B cell (primary cell): ENCODE measurements at regions not wholly inside any gene's neighbourhood (a gene's known extent, or its start where the extent isn't known, plus 50 kb on each side); places are given as distances from the start of the nearest gene placed in this dataset.

Source experiments
- ATAC-seq: fragments of 200-7000 bp; cut with Tn5 transposase; one replicate; pipeline ENCODE4 v1.10.0; 2021; ENCODE audit warnings: low read depth, mild to moderate bottlenecking, moderate number of reproducible peaks, moderate library complexity
- CTCF ChIA-PET: fragments of 350-600 bp; sonication (Branson Sonifier 250); formaldehyde crosslinking; loops from one replicate; lab custom pipeline; 2021; ENCODE audit warnings: antibody characterized with exemption, inconsistent platforms; lab: Charles Lee
- POLR2A ChIA-PET: fragments of 350-600 bp; sonication (Branson Sonifier 250); formaldehyde crosslinking; loops from one replicate; lab custom pipeline; 2021; ENCODE audit warnings: antibody characterized with exemption; lab: Charles Lee
- DNase-seq: peaks from one replicate; pipeline ENCODE4 v3.0.0; 2013
- H2AFZ ChIP-seq: 2 replicates; pipeline ENCODE4 v1.6.1; 2012; ENCODE audit warnings: mild to moderate bottlenecking, low read depth, low read length; ENCODE audit not compliant: insufficient read depth, poor library complexity, severe bottlenecking
- H3K27ac ChIP-seq, 2 donors: 1 replicate in 1 of 2; 2 replicates in 1 of 2; pipeline ENCODE4 v1.5.1; 2012 to 2013; ENCODE audit warnings: low read length in 2 of 2, mild to moderate bottlenecking in 2 of 2, moderate library complexity in 1 of 2
- H3K27me3 ChIP-seq, 4 experiments: fragments of 200-600 bp in 1 of 4; sonication (generic) in 1 of 4; replicated peaks in 1 of 4; 1 replicate in 2 of 4; 2 replicates in 2 of 4; pipeline versions ENCODE4 v1.6.1 to v1.7.0; 2013 to 2016; ENCODE audit warnings: low read length in 3 of 4, mild to moderate bottlenecking in 2 of 4, mixed read lengths in 1 of 4, moderate library complexity in 1 of 4; ENCODE audit not compliant: insufficient read depth in 4 of 4, control insufficient read depth in 3 of 4; ENCODE audit errors: control extremely low read depth in 1 of 4
- H3K36me3 ChIP-seq, 2 experiments: replicated peaks in 1 of 2; 1 replicate in 1 of 2; 2 replicates in 1 of 2; pipeline versions ENCODE4 v1.6.1 to v1.7.1; 2013; ENCODE audit warnings: low read length in 1 of 2; ENCODE audit not compliant: insufficient read depth in 2 of 2, control insufficient read depth in 1 of 2; ENCODE audit errors: control extremely low read depth in 1 of 2, extremely low read depth in 1 of 2
- H3K4me1 ChIP-seq, 2 donors: fragments of 200-600 bp in 1 of 2; sonication (generic) in 1 of 2; 1 replicate in 1 of 2; 2 replicates in 1 of 2; pipeline versions ENCODE4 v1.5.1 to v1.6.1; 2013 to 2017; ENCODE audit warnings: low read length in 2 of 2; ENCODE audit not compliant: control insufficient read depth in 2 of 2, insufficient read depth in 2 of 2
- H3K4me2 ChIP-seq: replicated peaks from 2 replicates; pipeline ENCODE3; 2012; ENCODE audit warnings: mild to moderate bottlenecking, low read depth, low read length; ENCODE audit not compliant: poor library complexity, severe bottlenecking
- H3K4me3 ChIP-seq, 5 experiments: fragments of 200-600 bp in 1 of 5; sonication (generic) in 1 of 5; 1 replicate in 3 of 5; 2 replicates in 2 of 5; pipeline versions ENCODE4 v1.5.1 to v1.7.0; 2011 to 2016; ENCODE audit warnings: low read length in 4 of 5, mild to moderate bottlenecking in 4 of 5, low read depth in 2 of 5, control low read depth in 1 of 5, moderate library complexity in 1 of 5; ENCODE audit not compliant: insufficient read depth in 1 of 5; ENCODE audit errors: control extremely low read depth in 1 of 5, extremely low read depth in 1 of 5
- H3K79me2 ChIP-seq: fragments of 200-600 bp; sonication (generic); one replicate; pipeline ENCODE4 v1.6.0; 2016; ENCODE audit warnings: low read length; ENCODE audit not compliant: control insufficient read depth, insufficient read depth
- H3K9ac ChIP-seq: fragments of 200-600 bp; sonication (generic); 2 replicates; pipeline ENCODE4 v1.6.1; 2017; ENCODE audit warnings: mild to moderate bottlenecking, low read length, moderate library complexity
- H3K9me3 ChIP-seq, 3 donors: one replicate each; pipeline versions ENCODE4 v1.6.1 to v1.7.1; 2013; ENCODE audit warnings: low read length in 2 of 3; ENCODE audit not compliant: control insufficient read depth in 2 of 3, insufficient read depth in 1 of 3; ENCODE audit errors: control extremely low read depth in 1 of 3
- H4K20me1 ChIP-seq: 2 replicates; pipeline ENCODE4 v1.6.0; 2012; ENCODE audit warnings: mild to moderate bottlenecking, low read length; ENCODE audit not compliant: insufficient read depth, control insufficient read depth, poor library complexity, severe bottlenecking
- H3K27ac Mint-ChIP-seq: one replicate; pipeline ENCODE4 v1.8.0; 2021; ENCODE audit warnings: mixed read lengths
- H3K27me3 Mint-ChIP-seq: one replicate; pipeline ENCODE4 v1.8.0; 2021; ENCODE audit warnings: mixed read lengths
- H3K4me1 Mint-ChIP-seq: one replicate; pipeline ENCODE4 v1.8.0; 2021; ENCODE audit warnings: mixed read lengths
- H3K4me3 Mint-ChIP-seq: one replicate; pipeline ENCODE4 v1.8.0; 2021; ENCODE audit warnings: mixed read lengths
- H3K9me3 Mint-ChIP-seq: one replicate; pipeline ENCODE4 v1.8.0; 2022; ENCODE audit warnings: mixed read lengths; ENCODE audit not compliant: insufficient read depth
- EZH2 ChIP-seq: IDR thresholded peaks from 2 replicates; pipeline ENCODE4 v1.6.1; 2012; ENCODE audit warnings: borderline replicate concordance, low read depth, mild to moderate bottlenecking, moderate library complexity, low read length; ENCODE audit not compliant: insufficient read depth, poor library complexity, severe bottlenecking
- whole genome bisulfite sequencing: methylation state at CpG from one replicate; pipeline ENCODE4 v1.1.5; 2013; ENCODE audit warnings: missing lambda C conversion rate; ENCODE audit not compliant: insufficient coverage; 5-methylcytosine and 5-hydroxymethylcytosine counted together
- intact Hi-C: fragments of 100-400 bp; cut with micrococcal nuclease; formaldehyde crosslinking; loops from one replicate; pipeline ENCODE4 v1.10.0; 2022
- TF ChIP-seq, protein P1 (sequence below): fragments of 200-600 bp; IDR thresholded peaks from one replicate; pipeline ENCODE4 v1.8.0; 2022; ENCODE audit warnings: antibody characterized with exemption, mild to moderate bottlenecking

DNA sequence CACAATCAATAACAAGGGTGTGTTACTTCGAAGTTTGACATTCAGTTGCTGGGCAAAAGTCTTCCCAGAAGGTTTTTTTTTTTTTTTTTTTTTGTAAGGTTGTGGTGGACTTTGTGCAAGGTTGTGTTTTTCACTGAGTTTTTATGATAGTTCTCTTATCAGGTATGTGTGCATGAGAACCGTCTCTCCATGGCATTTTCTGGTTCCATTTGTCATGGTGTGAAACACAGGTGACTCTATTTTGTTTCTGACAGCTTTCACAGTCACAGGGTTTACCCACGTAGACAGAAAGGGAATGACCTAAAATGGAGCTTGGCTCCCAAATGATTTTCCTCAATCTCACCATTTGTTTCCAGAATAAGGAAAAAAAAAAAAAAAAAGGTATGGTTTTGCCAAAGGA, 1377.2 kb upstream of the CADM2 start:
- intact Hi-C loops: no loop called here
- WGBS: no CpG with 5 or more reads among the region's 3 CpGs
- no peaks in the 10 kb centered on the region for H3K4me1 Mint-ChIP-seq
- Histone ChIP-seq H2AFZ (no peak overlapping the region), H3K27me3 (no peaks in the 10 kb centered on the region), H3K79me2 (no peaks in the 10 kb centered on the region), H3K4me3 (no peak overlapping the region), H4K20me1 (no peaks in the 10 kb centered on the region), H3K4me1 (no peaks in the 10 kb centered on the region), H3K36me3 (no peaks in the 10 kb centered on the region), H3K4me2 (no peak overlapping the region), H3K9ac (no peak overlapping the region), H3K27ac (no peak overlapping the region), H3K9me3 (peaks cover 0 to 4% (median 0%) of the 10 kb centered on the region in 3 donors)
- no peak overlapping the region for H3K4me3 Mint-ChIP-seq
- DNase-seq (no peak), ATAC-seq (no peak)
- TF ChIP-seq, protein P1, sequence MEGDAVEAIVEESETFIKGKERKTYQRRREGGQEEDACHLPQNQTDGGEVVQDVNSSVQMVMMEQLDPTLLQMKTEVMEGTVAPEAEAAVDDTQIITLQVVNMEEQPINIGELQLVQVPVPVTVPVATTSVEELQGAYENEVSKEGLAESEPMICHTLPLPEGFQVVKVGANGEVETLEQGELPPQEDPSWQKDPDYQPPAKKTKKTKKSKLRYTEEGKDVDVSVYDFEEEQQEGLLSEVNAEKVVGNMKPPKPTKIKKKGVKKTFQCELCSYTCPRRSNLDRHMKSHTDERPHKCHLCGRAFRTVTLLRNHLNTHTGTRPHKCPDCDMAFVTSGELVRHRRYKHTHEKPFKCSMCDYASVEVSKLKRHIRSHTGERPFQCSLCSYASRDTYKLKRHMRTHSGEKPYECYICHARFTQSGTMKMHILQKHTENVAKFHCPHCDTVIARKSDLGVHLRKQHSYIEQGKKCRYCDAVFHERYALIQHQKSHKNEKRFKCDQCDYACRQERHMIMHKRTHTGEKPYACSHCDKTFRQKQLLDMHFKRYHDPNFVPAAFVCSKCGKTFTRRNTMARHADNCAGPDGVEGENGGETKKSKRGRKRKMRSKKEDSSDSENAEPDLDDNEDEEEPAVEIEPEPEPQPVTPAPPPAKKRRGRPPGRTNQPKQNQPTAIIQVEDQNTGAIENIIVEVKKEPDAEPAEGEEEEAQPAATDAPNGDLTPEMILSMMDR: no peak
- TF ChIP-seq EZH2: no peak
- CTCF ChIA-PET: no interaction called here
- POLR2A ChIA-PET: no interaction called here
- H3K9me3 Mint-ChIP-seq: peaks cover 4% of the 10 kb centered on the region
- H3K27ac Mint-ChIP-seq: no peak overlapping the region
- H3K27me3 Mint-ChIP-seq: no peaks in the 10 kb centered on the region

DNA sequence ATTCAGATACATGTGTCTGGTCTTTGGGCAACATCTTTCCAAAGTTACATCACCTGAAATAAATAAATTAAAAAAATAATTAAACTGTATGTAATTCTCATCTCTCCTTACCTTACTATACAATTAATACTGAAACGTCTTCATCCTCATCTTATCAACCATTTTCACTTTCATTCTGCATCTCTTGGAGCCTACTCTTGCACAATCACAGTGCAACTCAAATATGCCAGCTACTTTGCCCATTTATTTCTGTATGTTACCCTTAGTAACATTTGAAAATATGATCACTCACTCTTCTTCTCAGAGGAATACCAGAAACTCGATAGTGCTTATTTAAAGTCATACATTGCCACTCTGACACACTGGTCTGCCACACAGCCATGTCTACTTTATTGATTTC, 1357.1 kb upstream of the CADM2 start:
- intact Hi-C loops: no loop called here
- ChIA-PET CTCF (no interaction called here), POLR2A (no interaction called here)

More for the DNA sequence above, 1357.1 kb upstream of the CADM2 start:
- Histone ChIP-seq H3K27ac (no peak overlapping the region), H3K9me3 (no peaks in the 10 kb centered on the region), H3K4me3 (no peak overlapping the region), H4K20me1 (no peaks in the 10 kb centered on the region), H3K27me3 (no peaks in the 10 kb centered on the region), H3K36me3 (no peaks in the 10 kb centered on the region), H2AFZ (no peak overlapping the region), H3K79me2 (no peaks in the 10 kb centered on the region), H3K4me1 (no peaks in the 10 kb centered on the region), H3K9ac (no peak overlapping the region), H3K4me2 (no peak overlapping the region)
- DNase-seq: no peak
- no peak overlapping the region for H3K27ac Mint-ChIP-seq
- WGBS: 43% methylated on average over 2 of the region's 2 CpGs
- H3K4me3 Mint-ChIP-seq: no peak overlapping the region
- H3K4me1 Mint-ChIP-seq: no peaks in the 10 kb centered on the region
- no peaks in the 10 kb centered on the region for H3K9me3 Mint-ChIP-seq
- no peak for ATAC-seq
- H3K27me3 Mint-ChIP-seq: no peaks in the 10 kb centered on the region
- no peak for TF ChIP-seq EZH2
- TF ChIP-seq, protein P1: no peak
